H9 (cell line): ENCODE measurements at regions not wholly inside any gene's neighbourhood (a gene's known extent, or its start where the extent isn't known, plus 50 kb on each side); places are given as distances from the start of the nearest gene placed in this dataset.

Experiments used
- DNase-seq: peaks from one replicate; pipeline ENCODE4 v3.0.0-alpha.2; 2017
- H2AFZ ChIP-seq: one replicate; pipeline ENCODE4 v1.6.1; 2013; ENCODE audit warnings: mild to moderate bottlenecking, low read length, control low read depth, moderate library complexity
- H2AK5ac ChIP-seq: 2 replicates; pipeline ENCODE4 v1.6.1; 2013; ENCODE audit warnings: low read length, control low read depth, mixed read lengths; ENCODE audit not compliant: insufficient read length
- H2BK120ac ChIP-seq: one replicate; pipeline ENCODE4 v1.6.1; 2013; ENCODE audit warnings: low read depth, mild to moderate bottlenecking, low read length, control low read depth, inconsistent platforms; ENCODE audit not compliant: poor library complexity, severe bottlenecking
- H2BK12ac ChIP-seq: 2 replicates; pipeline ENCODE4 v1.6.1; 2013; ENCODE audit warnings: low read length, control low read depth, mixed read lengths, low read depth; ENCODE audit not compliant: insufficient read length
- H2BK15ac ChIP-seq: 2 replicates; pipeline ENCODE4 v1.6.1; 2013; ENCODE audit warnings: low read depth, low read length, control low read depth
- H2BK20ac ChIP-seq: one replicate; pipeline ENCODE4 v1.6.1; 2013; ENCODE audit warnings: low read depth, mild to moderate bottlenecking, low read length, control low read depth, inconsistent platforms; ENCODE audit not compliant: poor library complexity, severe bottlenecking
- H2BK5ac ChIP-seq: 2 replicates; pipeline ENCODE4 v1.6.1; 2013; ENCODE audit warnings: low read length, control low read depth, mixed read lengths; ENCODE audit not compliant: insufficient read length
- H3K14ac ChIP-seq: 2 replicates; pipeline ENCODE4 v1.6.1; 2013; ENCODE audit warnings: low read length, control low read depth; ENCODE audit not compliant: insufficient read depth
- H3K18ac ChIP-seq: 2 replicates; pipeline ENCODE4 v1.6.1; 2013; ENCODE audit warnings: low read depth, mild to moderate bottlenecking, mixed read lengths, low read length, control low read depth; ENCODE audit not compliant: insufficient read length
- H3K23ac ChIP-seq: 2 replicates; pipeline ENCODE4 v1.6.1; 2013; ENCODE audit warnings: low read length, control low read depth, mixed read lengths, low read depth; ENCODE audit not compliant: insufficient read length
- H3K23me2 ChIP-seq: 2 replicates; pipeline ENCODE4 v1.6.1; 2013; ENCODE audit warnings: low read depth, mild to moderate bottlenecking, mixed read lengths, low read length, control low read depth; ENCODE audit not compliant: insufficient read length, poor library complexity, severe bottlenecking
- H3K27ac ChIP-seq: 2 replicates; pipeline ENCODE4 v1.5.1; 2013; ENCODE audit warnings: low read length, control low read depth, mixed read lengths, low read depth; ENCODE audit not compliant: insufficient read length
- H3K27me3 ChIP-seq: 2 replicates; pipeline ENCODE4 v1.6.1; 2013; ENCODE audit warnings: low read length, control low read depth, inconsistent platforms; ENCODE audit not compliant: insufficient read depth
- H3K4ac ChIP-seq: 2 replicates; pipeline ENCODE4 v1.6.1; 2013; ENCODE audit warnings: low read depth, mild to moderate bottlenecking, control low read depth, inconsistent platforms, low read length, moderate library complexity
- H3K4me1 ChIP-seq: 2 replicates; pipeline ENCODE4 v1.6.1; 2013; ENCODE audit warnings: low read length, control low read depth, inconsistent platforms; ENCODE audit not compliant: insufficient read depth
- H3K4me2 ChIP-seq: 2 replicates; pipeline ENCODE4 v1.6.1; 2013; ENCODE audit warnings: low read length, control low read depth, mixed read lengths; ENCODE audit not compliant: insufficient read length, insufficient read depth
- H3K56ac ChIP-seq: 2 replicates; pipeline ENCODE4 v1.6.1; 2013; ENCODE audit warnings: low read depth, mild to moderate bottlenecking, mixed read lengths, low read length, control low read depth; ENCODE audit not compliant: insufficient read length
- H3K79me1 ChIP-seq: 2 replicates; pipeline ENCODE4 v1.6.1; 2013; ENCODE audit warnings: low read depth, mild to moderate bottlenecking, moderate library complexity, low read length, control low read depth, inconsistent platforms; ENCODE audit not compliant: insufficient read depth, poor library complexity, severe bottlenecking
- H3K79me2 ChIP-seq: 2 replicates; pipeline ENCODE4 v1.6.1; 2013; ENCODE audit warnings: low read length, control low read depth, inconsistent platforms; ENCODE audit not compliant: insufficient read depth
- H3K9ac ChIP-seq: 2 replicates; pipeline ENCODE4 v1.6.1; 2013; ENCODE audit warnings: low read length, control low read depth, mixed read lengths; ENCODE audit not compliant: insufficient read length; ENCODE audit errors: extremely low read depth
- H3K9me3 ChIP-seq: one replicate; pipeline ENCODE4 v1.6.1; 2013; ENCODE audit warnings: low read depth, low read length, inconsistent platforms; ENCODE audit not compliant: control insufficient read depth
- H3T11ph ChIP-seq: one replicate; pipeline ENCODE4 v1.6.1; 2013; ENCODE audit warnings: mild to moderate bottlenecking, low read length, control low read depth, inconsistent platforms
- H4K20me1 ChIP-seq: one replicate; pipeline ENCODE4 v1.6.1; 2013; ENCODE audit not compliant: control insufficient read depth, insufficient read length, insufficient read depth
- H4K5ac ChIP-seq: 2 replicates; pipeline ENCODE4 v1.6.1; 2013; ENCODE audit warnings: low read depth, mild to moderate bottlenecking, mixed read lengths, low read length, control low read depth; ENCODE audit not compliant: insufficient read length
- H4K8ac ChIP-seq: replicated peaks from 2 replicates; pipeline ENCODE4 v1.6.1; 2013; ENCODE audit warnings: low read length, control low read depth, mixed read lengths, low read depth; ENCODE audit not compliant: insufficient read length
- H4K91ac ChIP-seq: 2 replicates; pipeline ENCODE4 v1.6.1; 2013; ENCODE audit warnings: low read depth, mild to moderate bottlenecking, moderate library complexity, mixed read lengths, low read length, control low read depth; ENCODE audit not compliant: insufficient read length
- H3K27ac Mint-ChIP-seq, 3 experiments: 2 replicates in 2 of 3; 3 replicates in 1 of 3; pipeline ENCODE4 v1.8.0; 2020 to 2021; ENCODE audit warnings: mixed read lengths in 3 of 3, mild to moderate bottlenecking in 1 of 3, moderate library complexity in 1 of 3
- H3K27me3 Mint-ChIP-seq: 2 replicates; pipeline ENCODE4 v1.8.0; 2021; ENCODE audit warnings: low read depth, mild to moderate bottlenecking, moderate library complexity, mixed read lengths
- H3K36me3 Mint-ChIP-seq, 3 experiments: 2 replicates in 2 of 3; 3 replicates in 1 of 3; pipeline ENCODE4 v1.8.0; 2020 to 2021; ENCODE audit warnings: low read depth in 3 of 3, mixed read lengths in 3 of 3; ENCODE audit not compliant: insufficient read depth in 1 of 3
- H3K4me1 Mint-ChIP-seq, 2 experiments: 2 replicates each; pipeline ENCODE4 v1.8.0; 2020; ENCODE audit warnings: mixed read lengths in 2 of 2
- H3K4me3 Mint-ChIP-seq, 2 experiments: 2 replicates in 1 of 2; 3 replicates in 1 of 2; pipeline ENCODE4 v1.8.0; 2020 to 2021; ENCODE audit warnings: mild to moderate bottlenecking in 2 of 2, mixed read lengths in 2 of 2, moderate library complexity in 1 of 2
- H3K9me3 Mint-ChIP-seq, 2 experiments: 2 replicates in 1 of 2; 3 replicates in 1 of 2; pipeline ENCODE4 v1.8.0; 2020; ENCODE audit warnings: mild to moderate bottlenecking in 2 of 2, mixed read lengths in 2 of 2, moderate library complexity in 1 of 2
- WGBS: extraction: QIAGEN DNeasy Blood & Tissue Kit; methylation state at CpG from one replicate; pipeline ENCODE4 v1.1.7; 2013; ENCODE audit warnings: missing lambda C conversion rate, low lambda C conversion rate, mixed read lengths; ENCODE audit not compliant: insufficient read length; ENCODE audit errors: extremely low coverage; 5-methylcytosine and 5-hydroxymethylcytosine counted together
- TF ChIP-seq, protein P1 (sequence below): fragments of 200-600 bp; sonication (generic); conservative IDR thresholded peaks from 3 replicates; pipeline ENCODE4 v1.8.0; 2021; ENCODE audit warnings: antibody characterized with exemption, mild to moderate bottlenecking

- H3K56ac ChIP-seq = no peak overlapping the region
- no peak overlapping the region for H3K4me2 ChIP-seq
- H2BK12ac ChIP-seq = no peak overlapping the region
- no peaks in the 10 kb centered on the region for H3K9me3 Mint-ChIP-seq
- no peak overlapping the region for H2AK5ac ChIP-seq
- H3K27ac ChIP-seq = no peak overlapping the region
- no peaks in the 10 kb centered on the region for H4K20me1 ChIP-seq
- TF ChIP-seq, protein P1, sequence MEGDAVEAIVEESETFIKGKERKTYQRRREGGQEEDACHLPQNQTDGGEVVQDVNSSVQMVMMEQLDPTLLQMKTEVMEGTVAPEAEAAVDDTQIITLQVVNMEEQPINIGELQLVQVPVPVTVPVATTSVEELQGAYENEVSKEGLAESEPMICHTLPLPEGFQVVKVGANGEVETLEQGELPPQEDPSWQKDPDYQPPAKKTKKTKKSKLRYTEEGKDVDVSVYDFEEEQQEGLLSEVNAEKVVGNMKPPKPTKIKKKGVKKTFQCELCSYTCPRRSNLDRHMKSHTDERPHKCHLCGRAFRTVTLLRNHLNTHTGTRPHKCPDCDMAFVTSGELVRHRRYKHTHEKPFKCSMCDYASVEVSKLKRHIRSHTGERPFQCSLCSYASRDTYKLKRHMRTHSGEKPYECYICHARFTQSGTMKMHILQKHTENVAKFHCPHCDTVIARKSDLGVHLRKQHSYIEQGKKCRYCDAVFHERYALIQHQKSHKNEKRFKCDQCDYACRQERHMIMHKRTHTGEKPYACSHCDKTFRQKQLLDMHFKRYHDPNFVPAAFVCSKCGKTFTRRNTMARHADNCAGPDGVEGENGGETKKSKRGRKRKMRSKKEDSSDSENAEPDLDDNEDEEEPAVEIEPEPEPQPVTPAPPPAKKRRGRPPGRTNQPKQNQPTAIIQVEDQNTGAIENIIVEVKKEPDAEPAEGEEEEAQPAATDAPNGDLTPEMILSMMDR = no peak
- no peak overlapping the region; a peak in 1 of 7 replicates for H3K27ac Mint-ChIP-seq
- H3K23ac ChIP-seq = no peak overlapping the region
- no peaks in the 10 kb centered on the region for H3K27me3 ChIP-seq
- H4K91ac ChIP-seq = no peak overlapping the region
- WGBS = no CpG with 5 or more reads among the region's 14 CpGs
- H2AFZ ChIP-seq = no peak overlapping the region
- no peak overlapping the region for H3K18ac ChIP-seq
- H3K27me3 Mint-ChIP-seq = no peaks in the 10 kb centered on the region; the same call in 1 of the 2 replicates
- H3K9me3 ChIP-seq = no peaks in the 10 kb centered on the region
- DNase-seq = no peak
- no peak overlapping the region for H3K14ac ChIP-seq
- H3K4ac ChIP-seq = no peak overlapping the region
- no peak overlapping the region for H2BK20ac ChIP-seq
- H3K4me1 Mint-ChIP-seq = no peaks in the 10 kb centered on the region
- no peaks in the 10 kb centered on the region for H3K4me1 ChIP-seq
- no peaks in the 10 kb centered on the region for H3K79me1 ChIP-seq
- H3K9ac ChIP-seq = no peak overlapping the region
- H4K8ac ChIP-seq = no peak overlapping the region
- no peak overlapping the region for H4K5ac ChIP-seq
- no peaks in the 10 kb centered on the region for H3K36me3 Mint-ChIP-seq
- H2BK120ac ChIP-seq = no peak overlapping the region
- H3K23me2 ChIP-seq = no peaks in the 10 kb centered on the region
- H3K4me3 Mint-ChIP-seq = no peak overlapping the region
- H3T11ph ChIP-seq = no peak overlapping the region
- H2BK5ac ChIP-seq = no peak overlapping the region
- H3K79me2 ChIP-seq = no peaks in the 10 kb centered on the region
- no peak overlapping the region for H2BK15ac ChIP-seq
Observed at GRCh38 chr17:65360961-65361552, 200.4 kb downstream of the AXIN2 start.
